Stomach (tissue), 4 donors: ENCODE measurements at regions not wholly inside any gene's neighbourhood (a gene's known extent, or its start where the extent isn't known, plus 50 kb on each side); places are given as distances from the start of the nearest gene placed in this dataset.

ENCODE experiments used
- EP300 ChIP-seq: sonication (generic); formaldehyde crosslinking; IDR thresholded peaks from one replicate; pipeline ENCODE4 v1.6.1; 2017; ENCODE audit warnings: antibody characterized with exemption
- POLR2AphosphoS5 ChIP-seq, 3 donors: sonication (generic); formaldehyde crosslinking; IDR thresholded peaks; one replicate each; pipeline ENCODE4 v1.6.1; 2016; ENCODE audit warnings: antibody characterized with exemption in 3 of 3
- TF ChIP-seq, protein P1 (sequence below), 7 experiments: fragments of 450-650 bp in 4 of 7; fragments of 200-600 bp in 3 of 7; sonication (generic) in 3 of 7; IDR thresholded peaks; one replicate each; pipeline ENCODE4 v1.5.1; 2016 to 2019; ENCODE audit warnings: antibody characterized with exemption in 7 of 7, control low read depth in 2 of 7, mild to moderate bottlenecking in 1 of 7

DNA sequence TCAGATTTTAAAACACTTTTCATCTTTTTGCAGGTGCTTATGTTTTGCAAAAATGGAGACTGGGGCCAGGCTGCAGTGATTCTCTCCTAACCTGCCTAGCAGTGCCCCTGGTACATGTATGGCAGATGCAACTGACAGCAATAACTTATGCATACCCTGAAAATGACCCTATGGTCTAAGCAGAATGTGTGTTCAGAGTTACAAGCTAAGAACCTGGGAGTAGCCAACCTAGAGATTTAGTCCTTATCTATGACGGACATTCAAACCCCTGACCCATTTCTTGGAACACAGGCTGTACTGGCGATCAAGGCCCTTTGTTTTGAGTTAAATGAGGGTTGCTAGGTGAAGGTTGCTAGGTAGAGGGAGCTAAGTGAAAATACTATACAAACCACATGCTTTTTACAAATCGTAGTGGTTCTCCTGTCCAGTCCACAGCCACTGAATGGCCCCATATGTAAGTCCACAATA lies 184.9 kb upstream of the SESN3 start:
- TF ChIP-seq, protein P1, sequence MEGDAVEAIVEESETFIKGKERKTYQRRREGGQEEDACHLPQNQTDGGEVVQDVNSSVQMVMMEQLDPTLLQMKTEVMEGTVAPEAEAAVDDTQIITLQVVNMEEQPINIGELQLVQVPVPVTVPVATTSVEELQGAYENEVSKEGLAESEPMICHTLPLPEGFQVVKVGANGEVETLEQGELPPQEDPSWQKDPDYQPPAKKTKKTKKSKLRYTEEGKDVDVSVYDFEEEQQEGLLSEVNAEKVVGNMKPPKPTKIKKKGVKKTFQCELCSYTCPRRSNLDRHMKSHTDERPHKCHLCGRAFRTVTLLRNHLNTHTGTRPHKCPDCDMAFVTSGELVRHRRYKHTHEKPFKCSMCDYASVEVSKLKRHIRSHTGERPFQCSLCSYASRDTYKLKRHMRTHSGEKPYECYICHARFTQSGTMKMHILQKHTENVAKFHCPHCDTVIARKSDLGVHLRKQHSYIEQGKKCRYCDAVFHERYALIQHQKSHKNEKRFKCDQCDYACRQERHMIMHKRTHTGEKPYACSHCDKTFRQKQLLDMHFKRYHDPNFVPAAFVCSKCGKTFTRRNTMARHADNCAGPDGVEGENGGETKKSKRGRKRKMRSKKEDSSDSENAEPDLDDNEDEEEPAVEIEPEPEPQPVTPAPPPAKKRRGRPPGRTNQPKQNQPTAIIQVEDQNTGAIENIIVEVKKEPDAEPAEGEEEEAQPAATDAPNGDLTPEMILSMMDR (IDR thresholded peaks at IDR 0.05), result no peak
- TF ChIP-seq EP300, result no peak
- TF ChIP-seq POLR2AphosphoS5 (IDR thresholded peaks at IDR 0.05), result no peak
